ENCODE measurements at regions not wholly inside any gene's neighbourhood (a gene's known extent, or its start where the extent isn't known, plus 50 kb on each side); places are given as distances from the start of the nearest gene placed in this dataset.

DNA sequence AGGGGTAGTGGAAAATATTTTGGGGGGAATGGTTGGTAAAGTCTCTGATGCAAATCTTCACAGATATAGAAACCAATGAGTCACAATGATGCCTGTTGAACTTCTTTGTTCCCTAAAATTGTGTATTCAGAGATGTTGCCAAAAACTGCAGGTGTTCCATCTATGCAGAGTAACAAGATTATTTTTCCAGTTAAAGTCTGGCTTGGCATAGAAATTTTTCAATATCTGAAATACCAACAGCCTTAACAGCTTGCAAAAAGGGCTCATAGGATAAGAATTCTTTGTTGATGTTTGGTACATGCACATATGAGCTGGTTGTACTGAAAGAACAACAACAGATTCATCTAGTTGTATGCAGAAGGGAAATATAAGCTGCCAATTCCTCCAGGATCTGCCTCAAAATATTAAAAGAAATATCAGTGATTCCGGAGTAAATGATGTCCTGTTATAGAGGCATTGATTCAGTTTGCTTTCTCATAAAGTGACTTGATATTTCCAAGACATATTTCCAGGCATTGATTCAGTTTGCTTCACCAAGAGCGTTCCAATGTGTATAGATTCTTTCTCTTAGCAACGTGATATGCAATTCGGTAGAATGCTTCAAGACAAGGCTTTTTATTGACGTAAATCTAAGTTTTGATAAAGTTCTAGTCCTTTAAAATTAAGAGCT lies 564.4 kb downstream of the TMA16 start:
- TF ChIP-seq CBX8 (IDR thresholded peaks at IDR 0.05; ENCODE audit: borderline replicate concordance, low read depth, low read length) (no peak), SIN3A (conservative IDR thresholded peaks at IDR 0.05 in 1 of 2, IDR thresholded peaks at IDR 0.05 in 1 of 2; ENCODE audit: low read depth in 1 of 2, low read length in 2 of 2) (no peak), CTBP2 (IDR thresholded peaks at IDR 0.05; ENCODE audit: borderline replicate concordance, insufficient read depth, insufficient read length, low read length) (no peak), CHD2 (IDR thresholded peaks at IDR 0.05; ENCODE audit: low read length) (no peak)
- TF ChIP-seq, protein P1, sequence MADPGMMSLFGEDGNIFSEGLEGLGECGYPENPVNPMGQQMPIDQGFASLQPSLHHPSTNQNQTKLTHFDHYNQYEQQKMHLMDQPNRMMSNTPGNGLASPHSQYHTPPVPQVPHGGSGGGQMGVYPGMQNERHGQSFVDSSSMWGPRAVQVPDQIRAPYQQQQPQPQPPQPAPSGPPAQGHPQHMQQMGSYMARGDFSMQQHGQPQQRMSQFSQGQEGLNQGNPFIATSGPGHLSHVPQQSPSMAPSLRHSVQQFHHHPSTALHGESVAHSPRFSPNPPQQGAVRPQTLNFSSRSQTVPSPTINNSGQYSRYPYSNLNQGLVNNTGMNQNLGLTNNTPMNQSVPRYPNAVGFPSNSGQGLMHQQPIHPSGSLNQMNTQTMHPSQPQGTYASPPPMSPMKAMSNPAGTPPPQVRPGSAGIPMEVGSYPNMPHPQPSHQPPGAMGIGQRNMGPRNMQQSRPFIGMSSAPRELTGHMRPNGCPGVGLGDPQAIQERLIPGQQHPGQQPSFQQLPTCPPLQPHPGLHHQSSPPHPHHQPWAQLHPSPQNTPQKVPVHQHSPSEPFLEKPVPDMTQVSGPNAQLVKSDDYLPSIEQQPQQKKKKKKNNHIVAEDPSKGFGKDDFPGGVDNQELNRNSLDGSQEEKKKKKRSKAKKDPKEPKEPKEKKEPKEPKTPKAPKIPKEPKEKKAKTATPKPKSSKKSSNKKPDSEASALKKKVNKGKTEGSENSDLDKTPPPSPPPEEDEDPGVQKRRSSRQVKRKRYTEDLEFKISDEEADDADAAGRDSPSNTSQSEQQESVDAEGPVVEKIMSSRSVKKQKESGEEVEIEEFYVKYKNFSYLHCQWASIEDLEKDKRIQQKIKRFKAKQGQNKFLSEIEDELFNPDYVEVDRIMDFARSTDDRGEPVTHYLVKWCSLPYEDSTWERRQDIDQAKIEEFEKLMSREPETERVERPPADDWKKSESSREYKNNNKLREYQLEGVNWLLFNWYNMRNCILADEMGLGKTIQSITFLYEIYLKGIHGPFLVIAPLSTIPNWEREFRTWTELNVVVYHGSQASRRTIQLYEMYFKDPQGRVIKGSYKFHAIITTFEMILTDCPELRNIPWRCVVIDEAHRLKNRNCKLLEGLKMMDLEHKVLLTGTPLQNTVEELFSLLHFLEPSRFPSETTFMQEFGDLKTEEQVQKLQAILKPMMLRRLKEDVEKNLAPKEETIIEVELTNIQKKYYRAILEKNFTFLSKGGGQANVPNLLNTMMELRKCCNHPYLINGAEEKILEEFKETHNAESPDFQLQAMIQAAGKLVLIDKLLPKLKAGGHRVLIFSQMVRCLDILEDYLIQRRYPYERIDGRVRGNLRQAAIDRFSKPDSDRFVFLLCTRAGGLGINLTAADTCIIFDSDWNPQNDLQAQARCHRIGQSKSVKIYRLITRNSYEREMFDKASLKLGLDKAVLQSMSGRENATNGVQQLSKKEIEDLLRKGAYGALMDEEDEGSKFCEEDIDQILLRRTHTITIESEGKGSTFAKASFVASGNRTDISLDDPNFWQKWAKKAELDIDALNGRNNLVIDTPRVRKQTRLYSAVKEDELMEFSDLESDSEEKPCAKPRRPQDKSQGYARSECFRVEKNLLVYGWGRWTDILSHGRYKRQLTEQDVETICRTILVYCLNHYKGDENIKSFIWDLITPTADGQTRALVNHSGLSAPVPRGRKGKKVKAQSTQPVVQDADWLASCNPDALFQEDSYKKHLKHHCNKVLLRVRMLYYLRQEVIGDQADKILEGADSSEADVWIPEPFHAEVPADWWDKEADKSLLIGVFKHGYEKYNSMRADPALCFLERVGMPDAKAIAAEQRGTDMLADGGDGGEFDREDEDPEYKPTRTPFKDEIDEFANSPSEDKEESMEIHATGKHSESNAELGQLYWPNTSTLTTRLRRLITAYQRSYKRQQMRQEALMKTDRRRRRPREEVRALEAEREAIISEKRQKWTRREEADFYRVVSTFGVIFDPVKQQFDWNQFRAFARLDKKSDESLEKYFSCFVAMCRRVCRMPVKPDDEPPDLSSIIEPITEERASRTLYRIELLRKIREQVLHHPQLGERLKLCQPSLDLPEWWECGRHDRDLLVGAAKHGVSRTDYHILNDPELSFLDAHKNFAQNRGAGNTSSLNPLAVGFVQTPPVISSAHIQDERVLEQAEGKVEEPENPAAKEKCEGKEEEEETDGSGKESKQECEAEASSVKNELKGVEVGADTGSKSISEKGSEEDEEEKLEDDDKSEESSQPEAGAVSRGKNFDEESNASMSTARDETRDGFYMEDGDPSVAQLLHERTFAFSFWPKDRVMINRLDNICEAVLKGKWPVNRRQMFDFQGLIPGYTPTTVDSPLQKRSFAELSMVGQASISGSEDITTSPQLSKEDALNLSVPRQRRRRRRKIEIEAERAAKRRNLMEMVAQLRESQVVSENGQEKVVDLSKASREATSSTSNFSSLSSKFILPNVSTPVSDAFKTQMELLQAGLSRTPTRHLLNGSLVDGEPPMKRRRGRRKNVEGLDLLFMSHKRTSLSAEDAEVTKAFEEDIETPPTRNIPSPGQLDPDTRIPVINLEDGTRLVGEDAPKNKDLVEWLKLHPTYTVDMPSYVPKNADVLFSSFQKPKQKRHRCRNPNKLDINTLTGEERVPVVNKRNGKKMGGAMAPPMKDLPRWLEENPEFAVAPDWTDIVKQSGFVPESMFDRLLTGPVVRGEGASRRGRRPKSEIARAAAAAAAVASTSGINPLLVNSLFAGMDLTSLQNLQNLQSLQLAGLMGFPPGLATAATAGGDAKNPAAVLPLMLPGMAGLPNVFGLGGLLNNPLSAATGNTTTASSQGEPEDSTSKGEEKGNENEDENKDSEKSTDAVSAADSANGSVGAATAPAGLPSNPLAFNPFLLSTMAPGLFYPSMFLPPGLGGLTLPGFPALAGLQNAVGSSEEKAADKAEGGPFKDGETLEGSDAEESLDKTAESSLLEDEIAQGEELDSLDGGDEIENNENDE (IDR thresholded peaks at IDR 0.05; ENCODE audit: insufficient replicate concordance, low read length) = no peak

Measured in H1 (cell line).